ENCODE measurements at regions not wholly inside any gene's neighbourhood (a gene's known extent, or its start where the extent isn't known, plus 50 kb on each side); places are given as distances from the start of the nearest gene placed in this dataset.

DNA sequence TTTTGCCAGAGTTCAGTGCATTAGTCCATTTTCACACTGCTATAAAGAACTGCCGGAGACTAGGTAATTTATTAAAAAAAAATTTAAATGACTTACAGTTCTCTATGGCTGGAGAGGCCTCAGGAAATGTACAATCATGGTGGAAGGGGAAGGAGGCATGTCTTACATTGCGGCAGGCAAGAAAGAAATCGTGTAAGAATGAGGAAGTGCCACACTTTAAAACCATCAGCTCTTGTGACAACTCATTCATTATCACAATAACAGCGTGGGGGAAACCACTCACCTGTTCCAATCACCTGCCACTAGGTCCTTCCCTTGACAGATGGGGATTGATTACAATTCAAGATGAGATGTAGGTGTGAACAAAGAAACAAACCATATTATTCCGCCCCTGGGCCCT lies 1361.4 kb downstream of the NSUN3 start:
- H3K4me1 Mint-ChIP-seq (ENCODE audit: low read depth): no peaks in the 10 kb centered on the region
- TF ChIP-seq, protein P1, sequence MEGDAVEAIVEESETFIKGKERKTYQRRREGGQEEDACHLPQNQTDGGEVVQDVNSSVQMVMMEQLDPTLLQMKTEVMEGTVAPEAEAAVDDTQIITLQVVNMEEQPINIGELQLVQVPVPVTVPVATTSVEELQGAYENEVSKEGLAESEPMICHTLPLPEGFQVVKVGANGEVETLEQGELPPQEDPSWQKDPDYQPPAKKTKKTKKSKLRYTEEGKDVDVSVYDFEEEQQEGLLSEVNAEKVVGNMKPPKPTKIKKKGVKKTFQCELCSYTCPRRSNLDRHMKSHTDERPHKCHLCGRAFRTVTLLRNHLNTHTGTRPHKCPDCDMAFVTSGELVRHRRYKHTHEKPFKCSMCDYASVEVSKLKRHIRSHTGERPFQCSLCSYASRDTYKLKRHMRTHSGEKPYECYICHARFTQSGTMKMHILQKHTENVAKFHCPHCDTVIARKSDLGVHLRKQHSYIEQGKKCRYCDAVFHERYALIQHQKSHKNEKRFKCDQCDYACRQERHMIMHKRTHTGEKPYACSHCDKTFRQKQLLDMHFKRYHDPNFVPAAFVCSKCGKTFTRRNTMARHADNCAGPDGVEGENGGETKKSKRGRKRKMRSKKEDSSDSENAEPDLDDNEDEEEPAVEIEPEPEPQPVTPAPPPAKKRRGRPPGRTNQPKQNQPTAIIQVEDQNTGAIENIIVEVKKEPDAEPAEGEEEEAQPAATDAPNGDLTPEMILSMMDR (IDR thresholded peaks at IDR 0.05; ENCODE audit: unreplicated experiment): no peak
- no peaks in the 10 kb centered on the region for H3K27me3 Mint-ChIP-seq
- peaks cover 7% of the 10 kb centered on the region for H3K9me3 Mint-ChIP-seq (ENCODE audit: low read depth)
- no peak for DNase-seq (ENCODE audit: low spot score, unreplicated experiment)
- no peak overlapping the region for H3K4me3 Mint-ChIP-seq (ENCODE audit: low read depth)
- no peak overlapping the region for H3K27ac Mint-ChIP-seq
- no peaks in the 10 kb centered on the region for H3K36me3 Mint-ChIP-seq (ENCODE audit: insufficient read depth)

GRCh38 chr3:95434491-95434890 lies 1371.6 kb downstream of the NSUN3 start:
- H3K27ac Mint-ChIP-seq: no peak overlapping the region
- TF ChIP-seq, protein P1 (IDR thresholded peaks at IDR 0.05; ENCODE audit: unreplicated experiment): no peak
- H3K36me3 Mint-ChIP-seq (ENCODE audit: insufficient read depth): no peaks in the 10 kb centered on the region
- peaks cover 7% of the 10 kb centered on the region for H3K9me3 Mint-ChIP-seq (ENCODE audit: low read depth)
- H3K4me3 Mint-ChIP-seq (ENCODE audit: low read depth): no peak overlapping the region
- no peaks in the 10 kb centered on the region for H3K4me1 Mint-ChIP-seq (ENCODE audit: low read depth)
- no peaks in the 10 kb centered on the region for H3K27me3 Mint-ChIP-seq
- DNase-seq (ENCODE audit: low spot score, unreplicated experiment): no peak

GRCh38 chr3:95437409-95437808 lies 1374.5 kb downstream of the NSUN3 start:
- H3K4me3 Mint-ChIP-seq (ENCODE audit: low read depth): no peak overlapping the region

GRCh38 chr3:95438274-95438673 lies 1375.4 kb downstream of the NSUN3 start:
- TF ChIP-seq, protein P1 (IDR thresholded peaks at IDR 0.05; ENCODE audit: unreplicated experiment): no peak
- no peaks in the 10 kb centered on the region for H3K4me1 Mint-ChIP-seq (ENCODE audit: low read depth)
- H3K36me3 Mint-ChIP-seq (ENCODE audit: insufficient read depth): no peaks in the 10 kb centered on the region
- H3K9me3 Mint-ChIP-seq (ENCODE audit: low read depth): peaks cover 7% of the 10 kb centered on the region
- DNase-seq (ENCODE audit: low spot score, unreplicated experiment): no peak
- H3K27me3 Mint-ChIP-seq: no peaks in the 10 kb centered on the region
- no peak overlapping the region for H3K4me3 Mint-ChIP-seq (ENCODE audit: low read depth)
- no peak overlapping the region for H3K27ac Mint-ChIP-seq

More at GRCh38 chr3:95437409-95437808, 1374.5 kb downstream of the NSUN3 start:
- no peaks in the 10 kb centered on the region for H3K4me1 Mint-ChIP-seq (ENCODE audit: low read depth)
- peaks cover 7% of the 10 kb centered on the region for H3K9me3 Mint-ChIP-seq (ENCODE audit: low read depth)
- no peaks in the 10 kb centered on the region for H3K36me3 Mint-ChIP-seq (ENCODE audit: insufficient read depth)
- TF ChIP-seq, protein P1 (IDR thresholded peaks at IDR 0.05; ENCODE audit: unreplicated experiment): no peak
- H3K27me3 Mint-ChIP-seq: no peaks in the 10 kb centered on the region
- no peak overlapping the region for H3K27ac Mint-ChIP-seq
- DNase-seq (ENCODE audit: low spot score, unreplicated experiment): no peak

DNA sequence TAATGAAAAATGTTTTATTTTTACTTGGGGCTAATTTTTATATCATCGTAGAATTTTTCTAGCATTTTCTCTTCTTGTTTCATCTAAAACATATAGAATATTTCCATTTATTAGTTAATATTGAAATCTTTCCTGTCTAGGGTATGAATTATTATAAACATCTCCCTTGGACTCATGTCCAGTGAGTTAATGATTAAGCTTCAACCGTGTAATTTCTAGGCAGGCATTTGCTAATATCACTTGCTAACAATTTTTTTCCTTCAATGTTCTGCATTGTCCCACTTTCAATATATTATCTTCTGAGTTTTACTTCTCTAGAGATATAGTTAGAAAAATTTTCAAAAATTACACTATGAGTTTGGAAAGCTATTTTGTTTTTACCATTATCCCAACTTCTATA lies 1371.6 kb upstream of the EPHA6 start:
- Mint-ChIP-seq H3K4me1 (ENCODE audit: low read depth) (peaks cover 2% of the 10 kb centered on the region), H3K36me3 (ENCODE audit: insufficient read depth) (no peaks in the 10 kb centered on the region), H3K4me3 (ENCODE audit: low read depth) (no peak overlapping the region), H3K27me3 (no peaks in the 10 kb centered on the region), H3K27ac (no peak overlapping the region), H3K9me3 (ENCODE audit: low read depth) (peaks cover 7% of the 10 kb centered on the region)
- no peak for DNase-seq (ENCODE audit: low spot score, unreplicated experiment)
- TF ChIP-seq, protein P1 (IDR thresholded peaks at IDR 0.05; ENCODE audit: unreplicated experiment): no peak

Measured in progenitor cell of endocrine pancreas (in vitro differentiated cells).